Neuronal stem cell (in vitro differentiated cells): ENCODE measurements at regions not wholly inside any gene's neighbourhood (a gene's known extent, or its start where the extent isn't known, plus 50 kb on each side); places are given as distances from the start of the nearest gene placed in this dataset.

Experiments used
- DNase-seq: peaks from one replicate; pipeline ENCODE4 v3.0.0-alpha.2; 2013; ENCODE audit warnings: low spot score
- H2AFZ ChIP-seq: one replicate; pipeline ENCODE4 v1.6.1; 2013; ENCODE audit warnings: mild to moderate bottlenecking, low read length, inconsistent platforms
- H2AK5ac ChIP-seq: 2 replicates; pipeline ENCODE4 v1.6.1; 2013; ENCODE audit warnings: low read depth, mild to moderate bottlenecking, inconsistent platforms, low read length, moderate library complexity, mixed read lengths
- H2BK120ac ChIP-seq: 2 replicates; pipeline ENCODE4 v1.6.1; 2013; ENCODE audit warnings: low read depth, mild to moderate bottlenecking, inconsistent platforms, low read length, moderate library complexity, mixed read lengths
- H2BK12ac ChIP-seq: one replicate; pipeline ENCODE4 v1.6.1; 2013; ENCODE audit warnings: low read length, inconsistent platforms
- H2BK15ac ChIP-seq: 2 replicates; pipeline ENCODE4 v1.6.1; 2013; ENCODE audit warnings: mild to moderate bottlenecking, low read length, inconsistent platforms, mixed read lengths
- H2BK5ac ChIP-seq: one replicate; pipeline ENCODE4 v1.6.1; 2013; ENCODE audit warnings: inconsistent platforms, mild to moderate bottlenecking, low read length, moderate library complexity
- H3K14ac ChIP-seq: one replicate; pipeline ENCODE4 v1.6.1; 2013; ENCODE audit warnings: low read length, inconsistent platforms
- H3K18ac ChIP-seq: 2 replicates; pipeline ENCODE4 v1.6.1; 2013; ENCODE audit warnings: low read length, inconsistent platforms
- H3K23ac ChIP-seq: 2 replicates; pipeline ENCODE4 v1.6.1; 2013; ENCODE audit warnings: low read depth, mild to moderate bottlenecking, mixed read lengths, low read length, inconsistent platforms; ENCODE audit not compliant: poor library complexity
- H3K27ac ChIP-seq: replicated peaks from 3 replicates; pipeline ENCODE4 v1.5.1; 2013; ENCODE audit warnings: low read length, inconsistent platforms
- H3K27me3 ChIP-seq, 3 experiments: 2 replicates each; pipeline ENCODE4 v1.6.1; 2013; ENCODE audit warnings: low read length in 3 of 3, mild to moderate bottlenecking in 2 of 3, inconsistent platforms in 1 of 3, low read depth in 1 of 3, mixed read lengths in 1 of 3, moderate library complexity in 1 of 3; ENCODE audit not compliant: control insufficient read depth in 3 of 3, insufficient read depth in 3 of 3
- H3K36me3 ChIP-seq, 2 donors: replicated peaks in 1 of 2; 2 replicates each; pipeline ENCODE4 v1.6.1; 2013; ENCODE audit warnings: low read length in 2 of 2; ENCODE audit not compliant: control insufficient read depth in 2 of 2, insufficient read depth in 2 of 2
- H3K4ac ChIP-seq: 2 replicates; pipeline ENCODE4 v1.6.1; 2013; ENCODE audit warnings: inconsistent platforms, mild to moderate bottlenecking, low read length, moderate library complexity
- H3K4me1 ChIP-seq, 2 donors: 1 replicate in 1 of 2; 2 replicates in 1 of 2; pipeline ENCODE4 v1.6.1; 2013; ENCODE audit warnings: low read length in 2 of 2, low read depth in 1 of 2; ENCODE audit not compliant: control insufficient read depth in 2 of 2, insufficient read depth in 1 of 2
- H3K4me2 ChIP-seq: one replicate; pipeline ENCODE4 v1.6.1; 2013; ENCODE audit warnings: mild to moderate bottlenecking, low read length, inconsistent platforms; ENCODE audit not compliant: insufficient read depth, poor library complexity, severe bottlenecking
- H3K4me3 ChIP-seq, 2 donors: 2 replicates each; pipeline ENCODE4 v1.5.1; 2013; ENCODE audit warnings: low read length in 2 of 2, mild to moderate bottlenecking in 2 of 2, inconsistent platforms in 1 of 2, moderate library complexity in 1 of 2
- H3K79me1 ChIP-seq: one replicate; pipeline ENCODE4 v1.6.1; 2013; ENCODE audit warnings: low read depth, mild to moderate bottlenecking, inconsistent platforms, low read length, moderate library complexity
- H3K9ac ChIP-seq: one replicate; pipeline ENCODE4 v1.6.1; 2013; ENCODE audit warnings: mild to moderate bottlenecking, low read depth, low read length, inconsistent platforms; ENCODE audit not compliant: poor library complexity
- H3K9me3 ChIP-seq, 2 donors: replicated peaks in 1 of 2; 2 replicates each; pipeline versions ENCODE3 to v1.6.1; 2013; ENCODE audit warnings: low read length in 2 of 2, mild to moderate bottlenecking in 2 of 2, inconsistent platforms in 1 of 2, low read depth in 1 of 2, mixed read lengths in 1 of 2, moderate library complexity in 1 of 2; ENCODE audit not compliant: control insufficient read depth in 2 of 2, insufficient read depth in 1 of 2
- H4K8ac ChIP-seq: one replicate; pipeline ENCODE4 v1.6.1; 2013; ENCODE audit warnings: low read depth, mild to moderate bottlenecking, inconsistent platforms, low read length, moderate library complexity
- H4K91ac ChIP-seq: one replicate; pipeline ENCODE4 v1.6.1; 2013; ENCODE audit warnings: low read length, low read depth, mild to moderate bottlenecking, inconsistent platforms; ENCODE audit not compliant: poor library complexity
- WGBS, 2 donors: extraction: QIAGEN DNeasy Blood & Tissue Kit; methylation state at CpG; one replicate each; pipeline ENCODE4 v1.1.7; 2013; ENCODE audit warnings: missing lambda C conversion rate in 2 of 2, mixed read lengths in 1 of 2; ENCODE audit not compliant: insufficient read length in 2 of 2, insufficient replicate concordance in 1 of 2; ENCODE audit errors: extremely low coverage in 2 of 2; 5-methylcytosine and 5-hydroxymethylcytosine counted together

- no peak overlapping the region for H2BK12ac ChIP-seq
- H3K4ac ChIP-seq: no peak overlapping the region
- no peak overlapping the region for H3K14ac ChIP-seq
- no peaks in the 10 kb centered on the region for H3K27me3 ChIP-seq
- H3K4me3 ChIP-seq: no peak overlapping the region
- no peaks in the 10 kb centered on the region for H3K79me1 ChIP-seq
- H2AK5ac ChIP-seq: no peak overlapping the region
- no peak for DNase-seq
- no peak overlapping the region for H4K8ac ChIP-seq
- no peak overlapping the region for H3K9ac ChIP-seq
- H2BK120ac ChIP-seq: no peak overlapping the region
- peaks cover 0 to 3% of the 10 kb centered on the region in 2 donors for H3K36me3 ChIP-seq
- no peak overlapping the region for H3K27ac ChIP-seq
- no peak overlapping the region for H2BK5ac ChIP-seq
- H3K9me3 ChIP-seq: peaks cover 9 to 30% of the 10 kb centered on the region in 2 donors
- H2BK15ac ChIP-seq: no peak overlapping the region
- H3K4me1 ChIP-seq: no peaks in the 10 kb centered on the region
- no peak overlapping the region for H3K4me2 ChIP-seq
- H3K23ac ChIP-seq: no peak overlapping the region
- no peak overlapping the region for H2AFZ ChIP-seq
- no peak overlapping the region for H3K18ac ChIP-seq
- no CpG with 5 or more reads among the region's 1 CpG for WGBS, 2 donors
- no peak overlapping the region for H4K91ac ChIP-seq
These were observed 168.4 kb upstream of the ARL4C start for GRCh38 chr2:234665304-234665703.

- Histone ChIP-seq H2BK12ac (no peak overlapping the region), H3K27ac (no peak overlapping the region), H3K4me1 (no peaks in the 10 kb centered on the region), H3K23ac (no peak overlapping the region), H2BK120ac (no peak overlapping the region), H3K79me1 (no peaks in the 10 kb centered on the region), H2BK5ac (no peak overlapping the region), H2BK15ac (no peak overlapping the region), H3K9me3 (peaks cover 9 to 25% of the 10 kb centered on the region in 2 donors), H2AK5ac (peak overlapping the region; percentile 13), H3K18ac (no peak overlapping the region), H3K9ac (peak overlapping the region; percentile 27), H3K4me2 (no peak overlapping the region), H3K4ac (no peak overlapping the region), H3K14ac (no peak overlapping the region), H3K36me3 (peaks cover 0 to 3% of the 10 kb centered on the region in 2 donors), H3K27me3 (no peaks in the 10 kb centered on the region), H4K91ac (no peak overlapping the region), H2AFZ (no peak overlapping the region), H4K8ac (no peak overlapping the region), H3K4me3 (no peak overlapping the region)
- DNase-seq: no peak
- WGBS, 2 donors: no CpG with 5 or more reads among the region's 2 CpGs
These were observed 165.0 kb upstream of the ARL4C start for GRCh38 chr2:234661849-234662248.

GRCh38 chr2:234661175-234661574 lies 164.3 kb upstream of the ARL4C start:
- Histone ChIP-seq H3K9ac (no peak overlapping the region), H3K9me3 (peaks cover 9 to 24% of the 10 kb centered on the region in 2 donors)

GRCh38 chr2:234655706-234656105 lies 158.8 kb upstream of the ARL4C start:
- Histone ChIP-seq H3K4me1 (no peaks in the 10 kb centered on the region), H2BK120ac (no peak overlapping the region), H2AK5ac (no peak overlapping the region), H2AFZ (no peak overlapping the region), H2BK5ac (no peak overlapping the region), H3K14ac (no peak overlapping the region), H4K91ac (no peak overlapping the region), H3K79me1 (no peaks in the 10 kb centered on the region), H4K8ac (no peak overlapping the region), H3K36me3 (no peaks in the 10 kb centered on the region), H3K4me3 (no peak overlapping the region), H3K27ac (no peak overlapping the region), H2BK12ac (no peak overlapping the region), H3K9ac (no peak overlapping the region), H3K27me3 (no peaks in the 10 kb centered on the region), H3K18ac (no peak overlapping the region), H3K23ac (no peak overlapping the region), H3K4ac (no peak overlapping the region), H3K4me2 (no peak overlapping the region), H2BK15ac (no peak overlapping the region), H3K9me3 (peaks cover 0 to 3% of the 10 kb centered on the region in 2 donors)
- DNase-seq: no peak
- no CpG with 5 or more reads among the region's 2 CpGs for WGBS, 2 donors

More at GRCh38 chr2:234661175-234661574, 164.3 kb upstream of the ARL4C start:
- Histone ChIP-seq H3K36me3 (peaks cover 0 to 3% of the 10 kb centered on the region in 2 donors), H3K79me1 (no peaks in the 10 kb centered on the region), H3K27me3 (no peaks in the 10 kb centered on the region), H2BK120ac (no peak overlapping the region), H4K91ac (no peak overlapping the region), H4K8ac (no peak overlapping the region), H2BK15ac (no peak overlapping the region), H3K14ac (no peak overlapping the region), H3K23ac (no peak overlapping the region), H2BK12ac (no peak overlapping the region), H3K4me1 (no peaks in the 10 kb centered on the region), H2BK5ac (no peak overlapping the region), H3K4me3 (no peak overlapping the region), H2AK5ac (no peak overlapping the region), H3K4ac (no peak overlapping the region), H3K18ac (no peak overlapping the region), H2AFZ (peak overlapping the region; percentile 25), H3K27ac (no peak overlapping the region), H3K4me2 (no peak overlapping the region)
- no CpG with 5 or more reads among the region's 3 CpGs for WGBS, 2 donors
- no peak for DNase-seq
